ENCODE measurements at regions not wholly inside any gene's neighbourhood (a gene's known extent, or its start where the extent isn't known, plus 50 kb on each side); places are given as distances from the start of the nearest gene placed in this dataset.

DNA sequence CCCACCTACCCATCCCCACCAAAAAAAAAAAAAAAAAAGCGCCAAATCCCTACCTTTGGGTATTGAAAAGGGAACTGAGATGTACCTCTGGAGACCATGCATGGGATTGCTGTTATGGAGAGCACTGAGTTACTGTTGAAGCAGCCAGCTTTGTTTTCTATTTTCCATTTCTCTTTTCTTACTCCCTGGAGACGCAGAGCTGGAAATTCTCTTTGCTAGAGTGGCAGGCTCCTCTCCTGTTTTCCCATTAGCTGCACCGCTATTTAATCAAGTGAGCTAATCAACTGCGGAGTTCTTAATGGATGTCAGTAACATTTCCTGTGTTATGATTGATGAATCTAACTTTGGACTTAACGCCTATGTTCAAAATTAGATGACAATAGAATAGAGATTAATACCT lies 136.1 kb upstream of the LMCD1 start:
- Mint-ChIP-seq H3K9me3 (peaks cover 11% of the 10 kb centered on the region), H3K27me3 (peaks cover 12% of the 10 kb centered on the region), H3K4me1 (no peaks in the 10 kb centered on the region), H3K4me3 (no peak overlapping the region), H3K27ac (no peak overlapping the region), H3K36me3 (peaks cover 8% of the 10 kb centered on the region)
- no peak for DNase-seq
- CTCF ChIA-PET = no interaction called here

- CTCF ChIA-PET = no interaction called here
- Mint-ChIP-seq H3K4me1 (no peaks in the 10 kb centered on the region), H3K9me3 (peaks cover 5% of the 10 kb centered on the region), H3K27me3 (peaks cover 12% of the 10 kb centered on the region), H3K36me3 (peaks cover 4% of the 10 kb centered on the region), H3K4me3 (no peak overlapping the region), H3K27ac (no peak overlapping the region)
- no peak for DNase-seq
These were observed 135.3 kb upstream of the LMCD1 start for GRCh38 chr3:8366219-8366810.

DNA sequence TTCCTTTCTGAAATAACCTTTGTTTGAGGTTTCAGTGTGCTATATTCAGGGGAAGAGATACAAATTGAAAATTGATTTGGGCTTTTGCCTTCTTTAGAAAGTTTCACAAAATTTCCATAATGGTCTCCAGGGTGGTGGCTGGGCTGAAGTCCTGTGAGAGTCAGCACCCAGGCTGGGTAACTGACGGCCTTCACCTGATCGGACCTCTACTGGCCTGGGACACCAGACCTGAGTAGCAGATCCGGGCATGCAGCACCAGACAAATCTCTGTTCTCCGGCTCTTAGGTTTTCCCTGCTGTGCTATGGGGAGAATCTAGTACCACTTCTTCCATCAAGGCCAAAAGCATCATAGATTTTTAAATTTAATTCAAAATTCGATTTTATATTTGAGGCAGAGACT lies 133.0 kb upstream of the LMCD1 start:
- Mint-ChIP-seq H3K4me3 (no peak overlapping the region), H3K36me3 (no peaks in the 10 kb centered on the region), H3K27me3 (peaks cover 12% of the 10 kb centered on the region), H3K4me1 (no peaks in the 10 kb centered on the region), H3K27ac (no peak overlapping the region), H3K9me3 (no peaks in the 10 kb centered on the region)
- no peak for DNase-seq
- CTCF ChIA-PET = no interaction called here

DNA sequence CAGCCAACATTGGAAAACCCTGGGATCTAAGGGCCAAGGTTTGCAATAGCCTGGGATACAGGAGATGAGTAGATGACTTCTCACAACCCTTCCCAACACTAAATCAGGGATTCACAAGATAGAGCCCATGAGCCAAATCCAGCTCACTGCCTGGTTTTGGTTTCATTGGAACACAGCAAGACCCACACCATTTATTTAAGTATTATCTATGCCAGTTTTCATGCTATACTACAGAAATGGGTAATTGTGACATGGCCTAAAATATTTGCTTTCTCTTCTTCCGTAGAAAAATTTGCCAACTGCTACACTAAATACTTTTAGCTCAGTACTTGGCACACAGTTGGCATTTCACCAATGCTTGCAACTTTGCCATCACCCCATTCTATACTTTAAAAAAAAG lies 132.0 kb upstream of the LMCD1 start:
- peaks cover 9% of the 10 kb centered on the region for H3K27me3 Mint-ChIP-seq
- CTCF ChIA-PET = no interaction called here
- no peak for DNase-seq

GRCh38 chr3:8371085-8371551 lies 130.5 kb upstream of the LMCD1 start:
- Mint-ChIP-seq H3K4me1 (no peaks in the 10 kb centered on the region), H3K9me3 (peaks cover 6% of the 10 kb centered on the region), H3K27me3 (peaks cover 7% of the 10 kb centered on the region), H3K27ac (no peak overlapping the region), H3K36me3 (no peaks in the 10 kb centered on the region), H3K4me3 (no peak overlapping the region)
- DNase-seq = no peak
- CTCF ChIA-PET = no interaction called here

More for the DNA sequence above, 132.0 kb upstream of the LMCD1 start:
- Mint-ChIP-seq H3K4me1 (no peaks in the 10 kb centered on the region), H3K27ac (no peak overlapping the region), H3K4me3 (no peak overlapping the region), H3K9me3 (peaks cover 4% of the 10 kb centered on the region), H3K36me3 (no peaks in the 10 kb centered on the region)

- no peak overlapping the region for H3K27ac Mint-ChIP-seq
- CTCF ChIA-PET = no interaction called here
- no peaks in the 10 kb centered on the region for H3K4me1 Mint-ChIP-seq
- peaks cover 7% of the 10 kb centered on the region for H3K27me3 Mint-ChIP-seq
- H3K36me3 Mint-ChIP-seq = no peaks in the 10 kb centered on the region
- H3K9me3 Mint-ChIP-seq = peaks cover 8% of the 10 kb centered on the region
- no peak overlapping the region for H3K4me3 Mint-ChIP-seq
- peak; percentile 21 for DNase-seq
These were observed 129.6 kb upstream of the LMCD1 start for GRCh38 chr3:8371960-8372463.

GRCh38 chr3:8380904-8381704 lies 120.5 kb upstream of the LMCD1 start:
- H3K27ac Mint-ChIP-seq = no peak overlapping the region

DNA sequence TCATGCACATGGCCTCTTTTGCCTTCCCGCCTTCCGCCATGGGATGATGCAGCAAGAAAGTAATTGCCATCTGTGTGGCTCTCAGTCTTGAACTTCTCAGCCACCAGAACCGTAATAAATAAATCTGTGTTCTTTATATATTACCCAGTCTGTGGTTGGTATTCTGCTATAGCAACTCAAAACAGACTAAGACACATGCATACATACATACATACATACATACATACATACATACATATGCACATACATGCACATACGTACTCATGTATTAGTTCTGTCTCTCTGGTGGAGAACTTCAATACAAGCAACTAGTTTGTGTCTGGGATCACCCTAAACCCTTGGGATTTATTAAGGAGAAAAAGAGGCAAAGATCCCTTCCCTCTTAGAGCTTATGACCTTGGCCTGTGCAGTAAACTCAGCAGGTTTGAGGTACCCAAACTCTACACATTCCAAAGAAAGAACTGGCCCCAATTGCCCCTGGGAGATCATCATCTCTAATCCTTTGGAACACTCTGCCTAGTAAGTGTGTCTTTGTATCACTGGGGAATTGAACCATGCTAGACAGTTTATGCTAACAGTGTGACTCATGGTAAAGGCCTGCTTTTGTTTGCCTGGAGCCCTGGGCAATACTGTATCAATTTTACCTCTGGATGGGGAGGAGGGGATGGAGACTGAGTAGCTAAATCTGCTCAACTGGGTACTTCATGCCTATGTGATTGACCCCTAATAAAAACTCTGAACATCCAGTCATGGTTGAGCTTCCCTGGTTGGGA lies 115.6 kb upstream of the LMCD1 start:
- Mint-ChIP-seq H3K4me3 (no peak overlapping the region), H3K4me1 (no peaks in the 10 kb centered on the region), H3K36me3 (no peaks in the 10 kb centered on the region), H3K9me3 (no peaks in the 10 kb centered on the region), H3K27me3 (no peaks in the 10 kb centered on the region), H3K27ac (no peak overlapping the region)
- CTCF ChIA-PET = interaction anchor here (0.8 kb wide), 1 partner anchor 23 kb away, joined by 4 read pairs; no protein-coding TSS in a partner anchor
- no peak for DNase-seq

More at GRCh38 chr3:8380904-8381704, 120.5 kb upstream of the LMCD1 start:
- Mint-ChIP-seq H3K36me3 (no peaks in the 10 kb centered on the region), H3K27me3 (no peaks in the 10 kb centered on the region), H3K9me3 (peaks cover 2% of the 10 kb centered on the region), H3K4me3 (no peak overlapping the region), H3K4me1 (no peaks in the 10 kb centered on the region)
- no peak for DNase-seq
- CTCF ChIA-PET = no interaction called here

DNA sequence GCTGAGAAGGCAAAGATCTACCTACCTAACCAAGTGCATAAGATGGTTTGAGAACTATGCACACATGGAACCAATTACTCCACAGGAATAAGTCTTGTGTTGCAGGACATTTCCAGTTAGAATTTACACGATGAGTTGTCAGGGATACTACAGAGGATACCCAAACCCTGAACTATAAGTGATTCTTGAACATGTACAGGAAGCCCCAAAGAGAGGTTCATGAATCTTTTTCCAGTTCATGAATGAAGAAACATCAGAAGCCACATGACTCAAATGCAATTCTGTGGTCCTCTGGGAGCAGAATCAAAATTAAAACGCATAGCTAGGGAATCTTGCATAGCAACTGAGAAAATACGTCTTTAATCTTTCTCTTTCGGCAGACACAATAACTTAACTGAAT lies 114.1 kb upstream of the LMCD1 start:
- Mint-ChIP-seq H3K27me3 (no peaks in the 10 kb centered on the region), H3K4me1 (no peaks in the 10 kb centered on the region), H3K36me3 (no peaks in the 10 kb centered on the region), H3K27ac (no peak overlapping the region), H3K4me3 (no peak overlapping the region), H3K9me3 (no peaks in the 10 kb centered on the region)
- CTCF ChIA-PET = no interaction called here
- DNase-seq = no peak

DNA sequence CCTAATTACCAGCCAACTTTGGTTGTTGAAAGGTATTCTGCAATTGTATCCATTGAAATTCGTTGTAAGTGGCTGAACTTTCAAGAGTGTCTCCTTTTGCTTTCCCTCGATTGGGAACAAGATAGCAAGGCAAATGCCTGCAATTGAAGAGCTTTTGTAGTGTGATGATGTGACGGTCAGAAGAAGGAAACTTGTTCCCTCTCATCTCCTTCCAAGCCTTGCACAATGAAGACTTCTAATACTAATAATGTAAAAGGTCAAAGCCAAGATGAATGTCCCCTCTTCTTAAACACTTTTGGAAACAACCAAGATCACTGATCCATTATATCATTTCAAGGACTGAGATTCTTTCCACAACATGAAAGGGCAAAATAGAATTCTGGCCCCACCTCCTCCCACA lies 101.9 kb upstream of the LMCD1 start:
- DNase-seq = no peak
- Mint-ChIP-seq H3K36me3 (no peaks in the 10 kb centered on the region), H3K4me1 (no peaks in the 10 kb centered on the region), H3K4me3 (no peak overlapping the region), H3K27ac (no peak overlapping the region), H3K9me3 (no peaks in the 10 kb centered on the region), H3K27me3 (no peaks in the 10 kb centered on the region)
- CTCF ChIA-PET = interaction anchor here (0.8 kb wide), 1 partner anchor 18 kb away, joined by 3 read pairs; no protein-coding TSS in a partner anchor

DNA sequence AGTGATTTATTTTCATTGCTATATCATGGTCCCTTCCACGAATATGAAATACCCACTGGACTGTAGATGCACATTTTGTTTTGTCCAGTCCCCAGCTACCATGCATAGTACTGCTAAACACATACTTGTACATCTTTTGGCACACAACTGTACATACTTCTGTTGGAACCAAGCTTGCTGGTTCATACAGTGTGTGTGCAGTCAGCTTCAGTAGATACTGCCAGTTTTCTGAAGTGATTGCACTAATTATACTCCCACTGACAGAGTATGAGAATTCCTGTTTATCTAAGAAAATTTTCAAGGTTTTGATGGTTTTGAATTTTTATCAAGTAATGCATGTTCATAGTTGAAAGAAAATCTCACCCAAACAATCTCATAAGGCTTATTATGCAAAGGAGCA lies 100.7 kb upstream of the LMCD1 start:
- H3K36me3 Mint-ChIP-seq = no peaks in the 10 kb centered on the region
- no peaks in the 10 kb centered on the region for H3K4me1 Mint-ChIP-seq
- H3K4me3 Mint-ChIP-seq = no peak overlapping the region
- DNase-seq = no peak
- CTCF ChIA-PET = no interaction called here
- peaks cover 1% of the 10 kb centered on the region for H3K9me3 Mint-ChIP-seq
- no peaks in the 10 kb centered on the region for H3K27me3 Mint-ChIP-seq
- no peak overlapping the region for H3K27ac Mint-ChIP-seq

- CTCF ChIA-PET = interaction anchor here (1.0 to 1.3 kb wide), 3 partner anchors 11 to 79 kb away, joined by 3 to 4 read pairs (median 3); no protein-coding TSS in a partner anchor
- Mint-ChIP-seq H3K27ac (no peak overlapping the region), H3K36me3 (no peaks in the 10 kb centered on the region), H3K27me3 (no peaks in the 10 kb centered on the region), H3K9me3 (peaks cover 2% of the 10 kb centered on the region), H3K4me3 (no peak overlapping the region), H3K4me1 (no peaks in the 10 kb centered on the region)
- no peak for DNase-seq
These were observed 97.6 kb upstream of the LMCD1 start for GRCh38 chr3:8403996-8404395.

DNA sequence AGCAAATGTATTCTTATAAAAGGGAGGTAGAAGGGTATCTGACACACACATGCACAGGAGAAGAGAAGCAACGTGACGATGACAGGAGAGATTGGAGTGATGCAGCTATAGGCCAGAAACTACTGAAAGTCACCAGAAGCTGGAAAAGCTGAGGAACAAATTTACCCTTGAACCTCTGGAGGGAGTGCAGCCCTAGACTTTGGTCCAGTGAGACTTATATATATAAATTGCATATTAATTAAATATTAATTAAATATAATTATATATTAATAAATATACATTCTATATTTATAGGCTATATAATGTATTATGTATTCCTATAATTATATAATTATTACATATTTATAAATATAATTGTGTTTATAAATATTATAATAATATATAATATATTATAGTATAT lies 96.5 kb upstream of the LMCD1 start:
- H3K27ac Mint-ChIP-seq = no peak overlapping the region
- no peaks in the 10 kb centered on the region for H3K27me3 Mint-ChIP-seq
- no peaks in the 10 kb centered on the region for H3K4me1 Mint-ChIP-seq
- DNase-seq = no peak
- H3K9me3 Mint-ChIP-seq = peaks cover 2% of the 10 kb centered on the region
- H3K4me3 Mint-ChIP-seq = no peak overlapping the region
- CTCF ChIA-PET = interaction anchor here (1.3 to 1.7 kb wide), 2 partner anchors 12 to 81 kb away, joined by 4 to 6 read pairs; no protein-coding TSS in a partner anchor
- H3K36me3 Mint-ChIP-seq = no peaks in the 10 kb centered on the region

- no peaks in the 10 kb centered on the region for H3K27me3 Mint-ChIP-seq
- CTCF ChIA-PET = interaction anchor here (1.7 kb wide), 1 partner anchor 11 kb away, joined by 6 read pairs; no protein-coding TSS in a partner anchor
- H3K4me1 Mint-ChIP-seq = no peaks in the 10 kb centered on the region
- H3K9me3 Mint-ChIP-seq = peaks cover 2% of the 10 kb centered on the region
- no peak overlapping the region for H3K4me3 Mint-ChIP-seq
- no peak for DNase-seq
- H3K36me3 Mint-ChIP-seq = no peaks in the 10 kb centered on the region
- no peak overlapping the region for H3K27ac Mint-ChIP-seq
These were observed 95.1 kb upstream of the LMCD1 start for GRCh38 chr3:8406479-8406878.

All from activated naive CD4-positive, alpha-beta T cell treated with anti-CD3 and anti-CD28 coated beads, Interleukin-2, amount 10 ng/mL, durations not matched to agents 7 days and 5 days (primary cell).